Keratinocyte (primary cell): ENCODE measurements at regions not wholly inside any gene's neighbourhood (a gene's known extent, or its start where the extent isn't known, plus 50 kb on each side); places are given as distances from the start of the nearest gene placed in this dataset.

Experiments
- DNase-seq: peaks from one replicate; pipeline ENCODE4 v3.0.0-alpha.2; 2011; ENCODE audit warnings: low read depth, missing footprints, low spot score
- FAIRE-seq: peaks from 2 replicates; lab custom pipeline; 2011; peaks lifted over from hg19 to GRCh38; lab: Jason Lieb, UNC
- H2AFZ ChIP-seq: 2 replicates; pipeline ENCODE4 v1.6.0; 2012; ENCODE audit warnings: low read length, control low read depth, inconsistent platforms; ENCODE audit not compliant: control insufficient read depth
- H3K27ac ChIP-seq: 2 replicates; pipeline ENCODE4 v1.5.1; 2011; ENCODE audit warnings: low read length; ENCODE audit not compliant: control insufficient read depth, insufficient read depth
- H3K27me3 ChIP-seq: 3 replicates; pipeline ENCODE4 v1.6.0; 2011; ENCODE audit warnings: low read length; ENCODE audit not compliant: control insufficient read depth, insufficient read depth; ENCODE audit errors: extremely low read depth
- H3K36me3 ChIP-seq, 2 experiments: 2 replicates in 1 of 2; 3 replicates in 1 of 2; pipeline ENCODE4 v1.5.1; 2011; ENCODE audit warnings: low read length in 2 of 2, mild to moderate bottlenecking in 1 of 2; ENCODE audit not compliant: control insufficient read depth in 2 of 2, insufficient read depth in 2 of 2; ENCODE audit errors: extremely low read depth in 1 of 2
- H3K4me1 ChIP-seq: 3 replicates; pipeline ENCODE4 v1.5.1; 2011; ENCODE audit warnings: low read length; ENCODE audit not compliant: control insufficient read depth, insufficient read depth; ENCODE audit errors: extremely low read depth
- H3K4me2 ChIP-seq: 3 replicates; pipeline ENCODE4 v1.6.0; 2011; ENCODE audit warnings: low read depth, low read length; ENCODE audit not compliant: control insufficient read depth, insufficient read depth; ENCODE audit errors: extremely low read depth
- H3K4me3 ChIP-seq, 3 experiments: fragments of 200-600 bp in 1 of 3; sonication (generic) in 1 of 3; 2 replicates in 2 of 3; 3 replicates in 1 of 3; pipeline ENCODE4 v1.5.1; 2011 to 2016; ENCODE audit warnings: low read length in 3 of 3, mild to moderate bottlenecking in 3 of 3, control low read depth in 2 of 3, inconsistent platforms in 1 of 3, low read depth in 1 of 3, mixed read lengths in 1 of 3, mixed run types in 1 of 3, moderate library complexity in 1 of 3; ENCODE audit not compliant: control insufficient read depth in 2 of 3, insufficient read depth in 2 of 3; ENCODE audit errors: extremely low read depth in 1 of 3
- H3K79me2 ChIP-seq: 2 replicates; pipeline ENCODE4 v1.6.0; 2012; ENCODE audit warnings: low read length; ENCODE audit not compliant: control insufficient read depth, insufficient read depth
- H3K9ac ChIP-seq: 3 replicates; pipeline ENCODE4 v1.6.0; 2011; ENCODE audit warnings: low read length; ENCODE audit not compliant: control insufficient read depth, insufficient read depth; ENCODE audit errors: extremely low read depth
- H3K9me1 ChIP-seq: 3 replicates; pipeline ENCODE4 v1.6.0; 2011; ENCODE audit warnings: low read length; ENCODE audit not compliant: control insufficient read depth, insufficient read depth; ENCODE audit errors: extremely low read depth
- H3K9me3 ChIP-seq: 2 replicates; pipeline ENCODE4 v1.5.1; 2012; ENCODE audit warnings: low read depth, low read length; ENCODE audit not compliant: control insufficient read depth
- H4K20me1 ChIP-seq: 3 replicates; pipeline ENCODE4 v1.6.0; 2011; ENCODE audit warnings: low read length; ENCODE audit not compliant: control insufficient read depth, insufficient read depth; ENCODE audit errors: extremely low read depth
- CTCF ChIP-seq, 3 experiments: IDR thresholded peaks in 1 of 3; conservative IDR thresholded peaks in 1 of 3; optimal IDR thresholded peaks in 1 of 3; 2 replicates in 2 of 3; 3 replicates in 1 of 3; pipeline versions ENCODE3 to v1.5.1; 2011; ENCODE audit warnings: low read length in 3 of 3, mild to moderate bottlenecking in 3 of 3, moderate library complexity in 2 of 3, control low read depth in 1 of 3, inconsistent platforms in 1 of 3; ENCODE audit not compliant: insufficient read depth in 2 of 3; ENCODE audit errors: extremely low read depth in 1 of 3
- EZH2 ChIP-seq: IDR thresholded peaks from one replicate; pipeline ENCODE4 v1.6.1; 2012; ENCODE audit warnings: inconsistent platforms, mild to moderate bottlenecking, low read length, moderate library complexity
- dilution Hi-C: fragments of 300-500 bp; cut with MboI; formaldehyde crosslinking; loops from one replicate; pipeline ENCODE4 v1.7.0; 2020; ENCODE audit warnings: low sequenced_read_pairs; ENCODE audit not compliant: extremely low pct_ligation_motif_present

- Histone ChIP-seq H3K79me2 (no peaks in the 10 kb centered on the region), H3K4me2 (no peak overlapping the region), H3K9me3 (no peaks in the 10 kb centered on the region), H3K9me1 (no peaks in the 10 kb centered on the region), H3K9ac (no peak overlapping the region), H2AFZ (no peak overlapping the region), H3K4me3 (no peak overlapping the region), H3K36me3 (no peaks in the 10 kb centered on the region), H3K27me3 (no peaks in the 10 kb centered on the region), H3K4me1 (no peaks in the 10 kb centered on the region), H3K27ac (no peak overlapping the region), H4K20me1 (no peaks in the 10 kb centered on the region)
- FAIRE-seq = no peak
- DNase-seq = no peak
- dilution Hi-C loops = no loop called here
- TF ChIP-seq CTCF (optimal IDR thresholded peaks at IDR 0.05 in 1 of 3, IDR thresholded peaks at IDR 0.05 in 1 of 3, conservative IDR thresholded peaks at IDR 0.05 in 1 of 3; ENCODE audit: extremely low read depth in 1 of 3, insufficient read depth in 2 of 3, low read length in 3 of 3) (no peak), EZH2 (no peak)
Measured at GRCh38 chr9:82761956-82762355, 301.0 kb downstream of the RASEF start.

GRCh38 chr9:82763656-82764055 lies 299.3 kb downstream of the RASEF start:
- Histone ChIP-seq H3K4me1 (no peaks in the 10 kb centered on the region), H3K4me2 (no peak overlapping the region), H3K4me3 (no peak overlapping the region), H4K20me1 (no peaks in the 10 kb centered on the region), H3K36me3 (no peaks in the 10 kb centered on the region), H3K9me1 (no peaks in the 10 kb centered on the region), H2AFZ (no peak overlapping the region), H3K27ac (no peak overlapping the region), H3K9ac (no peak overlapping the region), H3K9me3 (no peaks in the 10 kb centered on the region), H3K79me2 (no peaks in the 10 kb centered on the region), H3K27me3 (no peaks in the 10 kb centered on the region)
- TF ChIP-seq EZH2 (no peak), CTCF (optimal IDR thresholded peaks at IDR 0.05 in 1 of 3, IDR thresholded peaks at IDR 0.05 in 1 of 3, conservative IDR thresholded peaks at IDR 0.05 in 1 of 3; ENCODE audit: extremely low read depth in 1 of 3, insufficient read depth in 2 of 3, low read length in 3 of 3) (peak in 1 of 3 experiments; percentile 14)
- dilution Hi-C loops = no loop called here
- no peak for DNase-seq
- FAIRE-seq = no peak
